Right lobe of liver (tissue), 4 donors: ENCODE measurements at regions not wholly inside any gene's neighbourhood (a gene's known extent, or its start where the extent isn't known, plus 50 kb on each side); places are given as distances from the start of the nearest gene placed in this dataset.

Source experiments
- CTCF ChIP-seq, 4 donors: fragments of 200-600 bp in 3 of 4; fragments of 450-650 bp in 1 of 4; IDR thresholded peaks; one replicate each; pipeline versions ENCODE4 v1.5.1 to v1.8.0; 2016 to 2022; ENCODE audit warnings: antibody characterized with exemption in 4 of 4, mild to moderate bottlenecking in 2 of 4
- POLR2A ChIP-seq: fragments of 450-650 bp; IDR thresholded peaks from one replicate; pipeline ENCODE4 v1.6.1; 2017; ENCODE audit warnings: antibody characterized with exemption, mild to moderate bottlenecking
- donor health status: DM: no; HTN: no; CAD: no.
- donor health status: DM: no; HTN: no; CAD: no.
- donor health status: DM: no; HTN: yes; CAD: no.

GRCh38 chr6:27834879-27835549 is 77.2 kb downstream of the OR2B2 start:
- TF ChIP-seq CTCF (IDR thresholded peaks at IDR 0.05): no peak
- no peak for TF ChIP-seq POLR2A
